HL-60 (cell line): ENCODE measurements at regions not wholly inside any gene's neighbourhood (a gene's known extent, or its start where the extent isn't known, plus 50 kb on each side); places are given as distances from the start of the nearest gene placed in this dataset.

ENCODE experiments used
- DNase-seq, 2 experiments: peaks; one replicate each; pipeline ENCODE4 v3.0.0-alpha.2; 2010 to 2020; ENCODE audit warnings: low read depth in 1 of 2, low spot score in 1 of 2
- H3K27ac ChIP-seq: fragments of 250-450 bp; sonication (Bioruptor Pico); replicated peaks from 2 replicates; pipeline ENCODE4 v1.5.1; 2020; ENCODE audit warnings: mild to moderate bottlenecking, moderate library complexity
- H3K27me3 ChIP-seq: fragments of 250-450 bp; sonication (Bioruptor Pico); 2 replicates; pipeline ENCODE4 v1.5.1; 2021; ENCODE audit warnings: mild to moderate bottlenecking, moderate library complexity; ENCODE audit not compliant: insufficient read depth, poor library complexity, severe bottlenecking
- H3K4me3 ChIP-seq: replicated peaks from 2 replicates; pipeline ENCODE4 v1.5.1; 2011; ENCODE audit warnings: mild to moderate bottlenecking, control low read depth, low read length; ENCODE audit not compliant: insufficient read depth
- GABPA ChIP-seq: IDR thresholded peaks from 2 replicates; pipeline ENCODE4 v1.6.1; 2012; ENCODE audit warnings: low read depth
- POLR2AphosphoS5 ChIP-seq: IDR thresholded peaks from 2 replicates; pipeline ENCODE4 v1.6.1; 2012; ENCODE audit warnings: low read depth
- REST ChIP-seq: IDR thresholded peaks from 2 replicates; pipeline ENCODE4 v1.6.1; 2012; ENCODE audit warnings: low read depth; ENCODE audit not compliant: insufficient replicate concordance
- SPI1 ChIP-seq: IDR thresholded peaks from 2 replicates; pipeline ENCODE4 v1.6.1; 2012; ENCODE audit warnings: low read depth, mild to moderate bottlenecking, borderline replicate concordance
- TF ChIP-seq, protein P1 (sequence below): IDR thresholded peaks from one replicate; pipeline ENCODE4 v1.5.1; 2011; ENCODE audit warnings: low read length, control low read depth, inconsistent platforms; ENCODE audit not compliant: insufficient read depth

- DNase-seq: no peak
- Histone ChIP-seq H3K27me3 (no peaks in the 10 kb centered on the region), H3K4me3 (no peak overlapping the region), H3K27ac (no peak overlapping the region)
- TF ChIP-seq REST: no peak
- TF ChIP-seq SPI1: no peak
- TF ChIP-seq GABPA: no peak
- TF ChIP-seq POLR2AphosphoS5: no peak
- TF ChIP-seq, protein P1, sequence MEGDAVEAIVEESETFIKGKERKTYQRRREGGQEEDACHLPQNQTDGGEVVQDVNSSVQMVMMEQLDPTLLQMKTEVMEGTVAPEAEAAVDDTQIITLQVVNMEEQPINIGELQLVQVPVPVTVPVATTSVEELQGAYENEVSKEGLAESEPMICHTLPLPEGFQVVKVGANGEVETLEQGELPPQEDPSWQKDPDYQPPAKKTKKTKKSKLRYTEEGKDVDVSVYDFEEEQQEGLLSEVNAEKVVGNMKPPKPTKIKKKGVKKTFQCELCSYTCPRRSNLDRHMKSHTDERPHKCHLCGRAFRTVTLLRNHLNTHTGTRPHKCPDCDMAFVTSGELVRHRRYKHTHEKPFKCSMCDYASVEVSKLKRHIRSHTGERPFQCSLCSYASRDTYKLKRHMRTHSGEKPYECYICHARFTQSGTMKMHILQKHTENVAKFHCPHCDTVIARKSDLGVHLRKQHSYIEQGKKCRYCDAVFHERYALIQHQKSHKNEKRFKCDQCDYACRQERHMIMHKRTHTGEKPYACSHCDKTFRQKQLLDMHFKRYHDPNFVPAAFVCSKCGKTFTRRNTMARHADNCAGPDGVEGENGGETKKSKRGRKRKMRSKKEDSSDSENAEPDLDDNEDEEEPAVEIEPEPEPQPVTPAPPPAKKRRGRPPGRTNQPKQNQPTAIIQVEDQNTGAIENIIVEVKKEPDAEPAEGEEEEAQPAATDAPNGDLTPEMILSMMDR: no peak
These were observed 302.9 kb upstream of the MAF start for GRCh38 chr16:79903471-79903870.

GRCh38 chr16:79902351-79902750 lies 301.8 kb upstream of the MAF start:
- DNase-seq: no peak
- TF ChIP-seq REST (no peak), POLR2AphosphoS5 (no peak), GABPA (no peak), SPI1 (no peak)
- TF ChIP-seq, protein P1: no peak
- Histone ChIP-seq H3K4me3 (no peak overlapping the region), H3K27ac (no peak overlapping the region), H3K27me3 (no peaks in the 10 kb centered on the region)

GRCh38 chr16:79901522-79901921 lies 301.0 kb upstream of the MAF start:
- no peak overlapping the region for H3K27ac ChIP-seq
- H3K27me3 ChIP-seq: no peaks in the 10 kb centered on the region

More at GRCh38 chr16:79901522-79901921, 301.0 kb upstream of the MAF start:
- DNase-seq: no peak
- H3K4me3 ChIP-seq: no peak overlapping the region
- TF ChIP-seq, protein P1: no peak
- no peak for TF ChIP-seq POLR2AphosphoS5
- TF ChIP-seq REST: no peak
- TF ChIP-seq SPI1: no peak
- TF ChIP-seq GABPA: no peak
